ENCODE measurements at regions not wholly inside any gene's neighbourhood (a gene's known extent, or its start where the extent isn't known, plus 50 kb on each side); places are given as distances from the start of the nearest gene placed in this dataset.

- TF ChIP-seq AFF4 (CRISPR knock-in tag; IDR thresholded peaks at IDR 0.05; ENCODE audit: borderline replicate concordance) (no peak), JAZF1 (CRISPR knock-in tag; IDR thresholded peaks at IDR 0.05) (no peak), ZNF121 (CRISPR knock-in tag; IDR thresholded peaks at IDR 0.05) (no peak), ZNF138 (CRISPR knock-in tag; conservative IDR thresholded peaks at IDR 0.05) (no peak), E2F1 (CRISPR knock-in tag; IDR thresholded peaks at IDR 0.05) (no peak), ZNF317 (CRISPR knock-in tag; IDR thresholded peaks at IDR 0.05; ENCODE audit: borderline replicate concordance, low read depth) (no peak), TEAD1 (CRISPR knock-in tag; IDR thresholded peaks at IDR 0.05) (no peak), RORB (CRISPR knock-in tag; IDR thresholded peaks at IDR 0.05) (no peak), HMGXB4 (CRISPR knock-in tag; IDR thresholded peaks at IDR 0.05) (no peak), SOX15 (CRISPR knock-in tag; IDR thresholded peaks at IDR 0.05) (no peak), USF1 (CRISPR knock-in tag; IDR thresholded peaks at IDR 0.05) (no peak)
These were observed 170.8 kb downstream of the RPL10L start (continued) for GRCh38 chr14:46480817-46481216.

- CTCF ChIA-PET, result no interaction called here
- no peak for ATAC-seq
- H3K27me3 Mint-ChIP-seq (ENCODE audit: low read depth), result no peaks in the 10 kb centered on the region
These were observed 179.3 kb downstream of the RPL10L start for GRCh38 chr14:46472261-46472660.

GRCh38 chr14:46464341-46464740 is 187.2 kb downstream of the RPL10L start:
- peaks cover 37% of the 10 kb centered on the region for H3K9me3 Mint-ChIP-seq
- TF ChIP-seq FOXJ3 (CRISPR knock-in tag; IDR thresholded peaks at IDR 0.05; ENCODE audit: borderline replicate concordance), result no peak
- DNase-seq (ENCODE audit: low spot score) (no peak), ATAC-seq (no peak)
- peaks cover 7% of the 10 kb centered on the region for H3K36me3 Mint-ChIP-seq
- no peaks in the 10 kb centered on the region; the same call in none of the 2 replicates for H3K27me3 Mint-ChIP-seq (ENCODE audit: low read depth)
- H3K4me1 Mint-ChIP-seq, result no peaks in the 10 kb centered on the region
- H3K27ac Mint-ChIP-seq, result no peak overlapping the region
- no peak overlapping the region for H3K4me3 Mint-ChIP-seq
- ChIA-PET CTCF (no interaction called here), POLR2A (no interaction called here)

More at GRCh38 chr14:46472261-46472660, 179.3 kb downstream of the RPL10L start:
- TF ChIP-seq ZNF416 (CRISPR knock-in tag; IDR thresholded peaks at IDR 0.05), result no peak
- no peak for TF ChIP-seq CBFB (CRISPR knock-in tag; IDR thresholded peaks at IDR 0.05; ENCODE audit: low read depth)
- Mint-ChIP-seq H3K36me3 (peaks cover 3% of the 10 kb centered on the region), H3K9me3 (peaks cover 27% of the 10 kb centered on the region), H3K27ac (no peak overlapping the region), H3K4me1 (no peaks in the 10 kb centered on the region), H3K4me3 (no peak overlapping the region)
- POLR2A ChIA-PET, result no interaction called here
- DNase-seq (ENCODE audit: low spot score), result no peak

- H3K27me3 Mint-ChIP-seq (ENCODE audit: low read depth), result no peaks in the 10 kb centered on the region
- peaks cover 11% of the 10 kb centered on the region for H3K9me3 Mint-ChIP-seq
- 0 out of 2 replicates have a peak, but pooled peaks cover 3% of the 10 kb centered on the region for H3K36me3 Mint-ChIP-seq
- no peak for ATAC-seq
- peaks cover 8% of the 10 kb centered on the region for H3K4me1 Mint-ChIP-seq
- POLR2A ChIA-PET, result no interaction called here
- H3K4me3 Mint-ChIP-seq, result no peak overlapping the region
- no peak for DNase-seq (ENCODE audit: low spot score)
- H3K27ac Mint-ChIP-seq, result no peak overlapping the region
- CTCF ChIA-PET, result no interaction called here
- TF ChIP-seq IRF2 (CRISPR knock-in tag; IDR thresholded peaks at IDR 0.05; ENCODE audit: borderline replicate concordance, low read depth), result no peak
- no peak for TF ChIP-seq CBFB (CRISPR knock-in tag; IDR thresholded peaks at IDR 0.05; ENCODE audit: low read depth)
- TF ChIP-seq NFE2L1 (CRISPR knock-in tag; IDR thresholded peaks at IDR 0.05), result no peak
- no peak for TF ChIP-seq ZNF416 (CRISPR knock-in tag; IDR thresholded peaks at IDR 0.05)
- no peak for TF ChIP-seq HMGXB4 (CRISPR knock-in tag; IDR thresholded peaks at IDR 0.05)
- no peak for TF ChIP-seq NR2C2 (CRISPR knock-in tag; IDR thresholded peaks at IDR 0.05)
- no peak for TF ChIP-seq ZNF423 (CRISPR knock-in tag; IDR thresholded peaks at IDR 0.05)
- no peak for TF ChIP-seq RORB (CRISPR knock-in tag; IDR thresholded peaks at IDR 0.05)
- no peak for TF ChIP-seq ELF4 (CRISPR knock-in tag; IDR thresholded peaks at IDR 0.05; ENCODE audit: low read depth)
These were observed 199.8 kb downstream of the RPL10L start for GRCh38 chr14:46451800-46452199.
